ENCODE measurements at regions not wholly inside any gene's neighbourhood (a gene's known extent, or its start where the extent isn't known, plus 50 kb on each side); places are given as distances from the start of the nearest gene placed in this dataset.

- TF ChIP-seq, protein P1, sequence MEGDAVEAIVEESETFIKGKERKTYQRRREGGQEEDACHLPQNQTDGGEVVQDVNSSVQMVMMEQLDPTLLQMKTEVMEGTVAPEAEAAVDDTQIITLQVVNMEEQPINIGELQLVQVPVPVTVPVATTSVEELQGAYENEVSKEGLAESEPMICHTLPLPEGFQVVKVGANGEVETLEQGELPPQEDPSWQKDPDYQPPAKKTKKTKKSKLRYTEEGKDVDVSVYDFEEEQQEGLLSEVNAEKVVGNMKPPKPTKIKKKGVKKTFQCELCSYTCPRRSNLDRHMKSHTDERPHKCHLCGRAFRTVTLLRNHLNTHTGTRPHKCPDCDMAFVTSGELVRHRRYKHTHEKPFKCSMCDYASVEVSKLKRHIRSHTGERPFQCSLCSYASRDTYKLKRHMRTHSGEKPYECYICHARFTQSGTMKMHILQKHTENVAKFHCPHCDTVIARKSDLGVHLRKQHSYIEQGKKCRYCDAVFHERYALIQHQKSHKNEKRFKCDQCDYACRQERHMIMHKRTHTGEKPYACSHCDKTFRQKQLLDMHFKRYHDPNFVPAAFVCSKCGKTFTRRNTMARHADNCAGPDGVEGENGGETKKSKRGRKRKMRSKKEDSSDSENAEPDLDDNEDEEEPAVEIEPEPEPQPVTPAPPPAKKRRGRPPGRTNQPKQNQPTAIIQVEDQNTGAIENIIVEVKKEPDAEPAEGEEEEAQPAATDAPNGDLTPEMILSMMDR (IDR thresholded peaks at IDR 0.05; ENCODE audit: insufficient read depth, low read depth, low read length), result no peak
- no peak for TF ChIP-seq EZH2 (IDR thresholded peaks at IDR 0.05; ENCODE audit: insufficient read depth, low read length)
Measured at GRCh38 chr5:89758146-89758545, 651.4 kb downstream of the CETN3 start.
